HepG2 (cell line): ENCODE measurements at regions not wholly inside any gene's neighbourhood (a gene's known extent, or its start where the extent isn't known, plus 50 kb on each side); places are given as distances from the start of the nearest gene placed in this dataset.

ENCODE experiments used
- ATAC-seq: fragments of 200-7000 bp; cut with Tn5 transposase; 3 replicates; pipeline ENCODE4 v1.9.1; 2020; ENCODE audit warnings: mild to moderate bottlenecking, moderate library complexity
- BruUV-seq: library from RNA; stranded (reverse); fragments of 400-500 nt; replicated peaks from 2 replicates; lab custom pipeline; 2021; lab: Mats Ljungman, UMichigan
- CTCF ChIA-PET: fragments of 300-600 bp; formaldehyde crosslinking; extraction: SDS; loops from one replicate; lab custom pipeline; 2021; ENCODE audit warnings: low total read pairs, inconsistent platforms, low intra/inter-chr PET ratio; lab: Yijun Ruan, JAX
- POLR2A ChIA-PET: fragments of 350-600 bp; sonication (Branson Sonifier 250); formaldehyde crosslinking; loops from one replicate; lab custom pipeline; 2020; ENCODE audit warnings: antibody characterized with exemption, inconsistent platforms; lab: Yijun Ruan, JAX
- DNase-seq: peaks from one replicate; pipeline ENCODE4 v3.0.0-alpha.2; 2015; ENCODE audit warnings: low spot score
- FAIRE-seq: peaks from 3 replicates; lab custom pipeline; 2011; peaks lifted over from hg19 to GRCh38; lab: Jason Lieb, UNC
- H2AFZ ChIP-seq: one replicate; pipeline ENCODE4 v1.6.1; 2011; ENCODE audit warnings: low read length, inconsistent platforms
- H3K27ac ChIP-seq: fragments of 300-600 bp; 3 replicates; pipeline ENCODE4 v1.8.0; 2011; ENCODE audit warnings: mixed run types, mild to moderate bottlenecking, mixed read lengths, low read length, inconsistent platforms; ENCODE audit not compliant: insufficient read depth; ENCODE audit errors: extremely low read length
- H3K27me3 ChIP-seq, 2 experiments: fragments of 200-600 bp in 1 of 2; 2 replicates in 1 of 2; 3 replicates in 1 of 2; pipeline versions ENCODE4 v1.6.0 to v1.8.0; 2011; ENCODE audit warnings: low read length in 2 of 2, mild to moderate bottlenecking in 2 of 2, moderate library complexity in 2 of 2, inconsistent platforms in 1 of 2; ENCODE audit not compliant: insufficient read depth in 2 of 2, control insufficient read depth in 1 of 2
- H3K36me3 ChIP-seq, 2 experiments: fragments of 200-600 bp in 1 of 2; replicated peaks in 1 of 2; 2 replicates in 1 of 2; 3 replicates in 1 of 2; pipeline versions ENCODE4 v1.5.1 to v1.8.0; 2011; ENCODE audit warnings: low read length in 2 of 2, inconsistent platforms in 1 of 2; ENCODE audit not compliant: insufficient read depth in 2 of 2, control insufficient read depth in 1 of 2
- H3K4me1 ChIP-seq: 2 replicates; pipeline ENCODE4 v1.5.1; 2012; ENCODE audit warnings: low read length, inconsistent platforms; ENCODE audit not compliant: insufficient read depth
- H3K4me2 ChIP-seq: 2 replicates; pipeline ENCODE4 v1.6.0; 2011; ENCODE audit warnings: low read depth, low read length, inconsistent platforms
- H3K4me3 ChIP-seq, 3 experiments: fragments of 200-600 bp in 1 of 3; sonication (generic), shearing (Covaris generic) in 1 of 3; replicated peaks in 1 of 3; 2 replicates each; pipeline ENCODE4 v1.5.1; 2011 to 2016; ENCODE audit warnings: low read length in 3 of 3, inconsistent platforms in 2 of 3, low read depth in 2 of 3, mild to moderate bottlenecking in 2 of 3, control low read depth in 1 of 3, mixed read lengths in 1 of 3; ENCODE audit not compliant: insufficient read depth in 1 of 3
- H3K79me2 ChIP-seq: one replicate; pipeline ENCODE4 v1.6.1; 2011; ENCODE audit warnings: low read length, inconsistent platforms; ENCODE audit not compliant: insufficient read depth
- H3K9ac ChIP-seq: 2 replicates; pipeline ENCODE4 v1.6.0; 2011; ENCODE audit warnings: mild to moderate bottlenecking, low read depth, low read length, inconsistent platforms; ENCODE audit not compliant: insufficient read depth
- H3K9me3 ChIP-seq: 2 replicates; pipeline ENCODE4 v1.5.1; 2012; ENCODE audit warnings: mild to moderate bottlenecking, low read length
- H4K20me1 ChIP-seq: 2 replicates; pipeline ENCODE4 v1.6.0; 2011; ENCODE audit warnings: inconsistent platforms, mild to moderate bottlenecking, low read length, moderate library complexity; ENCODE audit not compliant: insufficient read depth
- BHLHE40 ChIP-seq: IDR thresholded peaks from 2 replicates; pipeline ENCODE4 v1.6.1; 2011; ENCODE audit warnings: low read length, improper control_type of control experiment
- HOXA3 ChIP-seq: sonication (generic); formaldehyde crosslinking; IDR thresholded peaks from 2 replicates; pipeline ENCODE4 v1.5.0; 2020; ENCODE audit warnings: missing genetic modification reagents
- NCOR1 ChIP-seq: fragments of 200-600 bp; sonication (generic); IDR thresholded peaks from 2 replicates; pipeline ENCODE4 v1.7.0; 2017; ENCODE audit warnings: antibody characterized with exemption, low read length, borderline replicate concordance
- NR2C2 ChIP-seq: sonication (generic); formaldehyde crosslinking; IDR thresholded peaks from 2 replicates; pipeline ENCODE4 v1.4.0; 2020; ENCODE audit warnings: missing genetic modification reagents, mild to moderate bottlenecking, moderate library complexity, borderline replicate concordance
- PITX1 ChIP-seq: sonication (generic); formaldehyde crosslinking; IDR thresholded peaks from 2 replicates; pipeline ENCODE4 v1.5.1; 2020; ENCODE audit warnings: mild to moderate bottlenecking, missing genetic modification reagents
- POLR2AphosphoS5 ChIP-seq: IDR thresholded peaks from 2 replicates; pipeline ENCODE4 v1.6.1; 2012; ENCODE audit warnings: low read depth, low read length
- REL ChIP-seq: sonication (generic); formaldehyde crosslinking; conservative IDR thresholded peaks from 2 replicates; pipeline ENCODE4 v1.8.0; 2022; ENCODE audit warnings: mild to moderate bottlenecking, missing genetic modification reagents, moderate library complexity
- SALL1 ChIP-seq: sonication (generic); formaldehyde crosslinking; IDR thresholded peaks from 2 replicates; pipeline ENCODE4 v1.8.0; 2022; ENCODE audit warnings: mild to moderate bottlenecking, missing genetic modification reagents
- TRIM24 ChIP-seq: sonication (generic); formaldehyde crosslinking; IDR thresholded peaks from 2 replicates; pipeline ENCODE4 v1.8.0; 2022; ENCODE audit warnings: mild to moderate bottlenecking, missing genetic modification reagents
- ZBTB42 ChIP-seq: sonication (generic); formaldehyde crosslinking; IDR thresholded peaks from 2 replicates; pipeline ENCODE4 v1.5.0; 2020; ENCODE audit warnings: mild to moderate bottlenecking, missing genetic modification reagents
- ZNF260 ChIP-seq: sonication (generic); formaldehyde crosslinking; IDR thresholded peaks from 2 replicates; pipeline ENCODE4 v1.4.0; 2020; ENCODE audit warnings: missing genetic modification reagents, low read depth, mild to moderate bottlenecking, borderline replicate concordance
- ZNF678 ChIP-seq: sonication (generic); formaldehyde crosslinking; IDR thresholded peaks from 2 replicates; pipeline ENCODE4 v1.4.0; 2020; ENCODE audit warnings: mild to moderate bottlenecking, missing genetic modification reagents
- WGBS: methylation state at CpG from one replicate; pipeline ENCODE4 v1.1.6; 2017; ENCODE audit warnings: low lambda C conversion rate; 5-methylcytosine and 5-hydroxymethylcytosine counted together
- in situ Hi-C: cut with HindIII; loops from 2 replicates; pipeline ENCODE4 v1.10.0; 2017; ENCODE audit warnings: low pct_unique_long_range_greater_than_20kb; ENCODE audit not compliant: extremely low pct_ligation_motif_present
- intact Hi-C: fragments of 100-400 bp; cut with micrococcal nuclease; formaldehyde crosslinking; loops from one replicate; pipeline ENCODE4 v1.10.0; 2022; ENCODE audit not compliant: unreplicated experiment
- TF ChIP-seq, protein P1 (sequence below): sonication (generic); formaldehyde crosslinking; IDR thresholded peaks from 2 replicates; pipeline ENCODE4 v1.4.0; 2020; ENCODE audit warnings: mild to moderate bottlenecking, low read depth, missing genetic modification reagents
- TF ChIP-seq, protein P2 (sequence below): sonication (generic); formaldehyde crosslinking; IDR thresholded peaks from 2 replicates; pipeline ENCODE4 v1.4.0; 2020; ENCODE audit warnings: missing genetic modification reagents, mild to moderate bottlenecking, borderline replicate concordance
- TF ChIP-seq, protein P3 (sequence below): sonication (generic); formaldehyde crosslinking; IDR thresholded peaks from 2 replicates; pipeline ENCODE4 v1.5.0; 2020; ENCODE audit warnings: missing genetic modification reagents
- TF ChIP-seq, protein P4 (sequence below): IDR thresholded peaks from 2 replicates; pipeline ENCODE4 v1.6.1; 2016

DNA sequence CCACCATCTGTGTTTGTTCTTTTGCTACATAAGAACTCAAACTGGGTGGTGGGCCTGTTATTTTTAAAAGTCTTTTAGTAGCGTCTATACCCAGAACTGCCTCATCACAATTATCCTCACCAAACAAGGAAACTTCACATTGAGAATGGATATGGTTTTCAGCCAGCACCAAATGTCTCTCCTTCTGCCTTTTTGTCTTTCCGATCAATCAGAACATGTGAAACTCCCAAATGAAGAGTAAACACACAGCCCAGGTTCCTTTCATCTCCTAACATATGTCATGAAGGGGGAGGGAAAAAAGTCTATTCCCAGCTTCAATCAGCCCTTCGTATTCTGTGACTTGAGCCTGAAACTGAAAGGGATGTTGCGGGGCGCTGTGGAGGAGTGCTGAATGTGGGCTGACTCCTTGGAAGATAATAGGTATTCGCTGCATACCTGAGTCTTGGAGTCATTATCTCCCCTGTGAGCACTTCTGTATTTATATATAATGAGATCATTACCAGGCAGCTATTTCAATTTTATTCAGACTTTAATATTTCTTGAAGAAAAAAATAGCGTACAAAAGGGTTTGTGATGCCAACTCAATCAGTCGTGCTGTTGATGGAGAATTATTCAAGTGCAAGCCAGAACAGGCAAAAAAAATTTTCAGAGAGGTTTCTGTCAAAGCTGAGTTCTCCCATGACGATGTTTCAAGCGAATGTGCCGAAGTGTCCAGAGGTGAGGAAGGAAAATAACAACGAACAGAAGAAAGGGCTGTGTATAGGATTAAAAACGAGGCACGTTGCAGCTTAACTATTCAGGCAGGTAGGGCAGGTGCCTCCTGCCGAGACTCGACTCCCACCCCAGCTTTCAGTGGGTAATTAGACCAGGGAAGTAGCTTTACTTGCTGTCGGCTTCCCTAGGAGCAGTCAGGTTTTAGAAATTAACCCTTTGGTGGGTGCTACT lies 163.9 kb upstream of the NOCT start:
- ChIA-PET POLR2A (no interaction called here), CTCF (no interaction called here)
- no peak for TF ChIP-seq SALL1 (CRISPR knock-in tag)
- no peak for TF ChIP-seq NR2C2
- no peak for TF ChIP-seq NCOR1
- TF ChIP-seq, protein P1, sequence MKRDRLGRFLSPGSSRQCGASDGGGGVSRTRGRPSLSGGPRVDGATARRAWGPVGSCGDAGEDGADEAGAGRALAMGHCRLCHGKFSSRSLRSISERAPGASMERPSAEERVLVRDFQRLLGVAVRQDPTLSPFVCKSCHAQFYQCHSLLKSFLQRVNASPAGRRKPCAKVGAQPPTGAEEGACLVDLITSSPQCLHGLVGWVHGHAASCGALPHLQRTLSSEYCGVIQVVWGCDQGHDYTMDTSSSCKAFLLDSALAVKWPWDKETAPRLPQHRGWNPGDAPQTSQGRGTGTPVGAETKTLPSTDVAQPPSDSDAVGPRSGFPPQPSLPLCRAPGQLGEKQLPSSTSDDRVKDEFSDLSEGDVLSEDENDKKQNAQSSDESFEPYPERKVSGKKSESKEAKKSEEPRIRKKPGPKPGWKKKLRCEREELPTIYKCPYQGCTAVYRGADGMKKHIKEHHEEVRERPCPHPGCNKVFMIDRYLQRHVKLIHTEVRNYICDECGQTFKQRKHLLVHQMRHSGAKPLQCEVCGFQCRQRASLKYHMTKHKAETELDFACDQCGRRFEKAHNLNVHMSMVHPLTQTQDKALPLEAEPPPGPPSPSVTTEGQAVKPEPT = no peak
- TF ChIP-seq, protein P2, sequence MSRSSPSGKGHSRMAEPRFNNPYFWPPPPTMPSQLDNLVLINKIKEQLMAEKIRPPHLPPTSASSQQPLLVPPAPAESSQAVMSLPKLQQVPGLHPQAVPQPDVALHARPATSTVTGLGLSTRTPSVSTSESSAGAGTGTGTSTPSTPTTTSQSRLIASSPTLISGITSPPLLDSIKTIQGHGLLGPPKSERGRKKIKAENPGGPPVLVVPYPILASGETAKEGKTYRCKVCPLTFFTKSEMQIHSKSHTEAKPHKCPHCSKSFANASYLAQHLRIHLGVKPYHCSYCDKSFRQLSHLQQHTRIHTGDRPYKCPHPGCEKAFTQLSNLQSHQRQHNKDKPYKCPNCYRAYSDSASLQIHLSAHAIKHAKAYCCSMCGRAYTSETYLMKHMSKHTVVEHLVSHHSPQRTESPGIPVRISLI (CRISPR knock-in tag) = no peak
- TF ChIP-seq BHLHE40 = no peak
- TF ChIP-seq PITX1 = no peak
- TF ChIP-seq ZBTB42 = no peak
- TF ChIP-seq REL = no peak
- TF ChIP-seq TRIM24 (CRISPR knock-in tag) = no peak
- no peak for TF ChIP-seq HOXA3 (CRISPR knock-in tag)
- no peak for TF ChIP-seq ZNF678 (CRISPR knock-in tag)
- no peak for TF ChIP-seq ZNF260 (CRISPR knock-in tag)
- TF ChIP-seq, protein P3, sequence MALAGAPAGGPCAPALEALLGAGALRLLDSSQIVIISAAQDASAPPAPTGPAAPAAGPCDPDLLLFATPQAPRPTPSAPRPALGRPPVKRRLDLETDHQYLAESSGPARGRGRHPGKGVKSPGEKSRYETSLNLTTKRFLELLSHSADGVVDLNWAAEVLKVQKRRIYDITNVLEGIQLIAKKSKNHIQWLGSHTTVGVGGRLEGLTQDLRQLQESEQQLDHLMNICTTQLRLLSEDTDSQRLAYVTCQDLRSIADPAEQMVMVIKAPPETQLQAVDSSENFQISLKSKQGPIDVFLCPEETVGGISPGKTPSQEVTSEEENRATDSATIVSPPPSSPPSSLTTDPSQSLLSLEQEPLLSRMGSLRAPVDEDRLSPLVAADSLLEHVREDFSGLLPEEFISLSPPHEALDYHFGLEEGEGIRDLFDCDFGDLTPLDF (CRISPR knock-in tag) = no peak
- no peak for TF ChIP-seq POLR2AphosphoS5
- TF ChIP-seq, protein P4, sequence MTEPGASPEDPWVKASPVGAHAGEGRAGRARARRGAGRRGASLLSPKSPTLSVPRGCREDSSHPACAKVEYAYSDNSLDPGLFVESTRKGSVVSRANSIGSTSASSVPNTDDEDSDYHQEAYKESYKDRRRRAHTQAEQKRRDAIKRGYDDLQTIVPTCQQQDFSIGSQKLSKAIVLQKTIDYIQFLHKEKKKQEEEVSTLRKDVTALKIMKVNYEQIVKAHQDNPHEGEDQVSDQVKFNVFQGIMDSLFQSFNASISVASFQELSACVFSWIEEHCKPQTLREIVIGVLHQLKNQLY = no peak
- WGBS = 2% methylated on average over 17 of the region's 17 CpGs
- Histone ChIP-seq H3K27ac (no peak overlapping the region), H2AFZ (no peak overlapping the region), H3K27me3 (no peaks in the 10 kb centered on the region), H3K4me3 (no peak overlapping the region), H3K9ac (no peak overlapping the region), H4K20me1 (no peaks in the 10 kb centered on the region), H3K4me1 (no peaks in the 10 kb centered on the region), H3K36me3 (no peaks in the 10 kb centered on the region), H3K4me2 (no peak overlapping the region), H3K79me2 (no peaks in the 10 kb centered on the region), H3K9me3 (no peaks in the 10 kb centered on the region)
- intact Hi-C loops (no loop called here), in situ Hi-C loops (no loop called here)
- ATAC-seq (no peak), DNase-seq (no peak), FAIRE-seq (no peak)
- BruUV-seq = no TSS peak
